CD14-positive monocyte (primary cell): ENCODE measurements at regions not wholly inside any gene's neighbourhood (a gene's known extent, or its start where the extent isn't known, plus 50 kb on each side); places are given as distances from the start of the nearest gene placed in this dataset.
"Not testable (repeated sequence)": the region's sequence is repeated elsewhere in the genome, so short reads cannot be mapped to it uniquely, and the experiment has no call there.

Source experiments
- DNase-seq, 3 donors: peaks; one replicate each; pipeline ENCODE4 v3.0.0-alpha.2; 2011 to 2022
- H2AFZ ChIP-seq: 2 replicates; pipeline ENCODE4 v1.6.0; 2012; ENCODE audit warnings: mild to moderate bottlenecking, low read depth, low read length, inconsistent platforms; ENCODE audit not compliant: insufficient read depth, poor library complexity, severe bottlenecking
- H3K27ac ChIP-seq, 2 donors: 1 replicate in 1 of 2; 2 replicates in 1 of 2; pipeline ENCODE4 v1.5.1; 2012 to 2013; ENCODE audit warnings: low read length in 2 of 2, control low read depth in 1 of 2, inconsistent platforms in 1 of 2, low read depth in 1 of 2, mild to moderate bottlenecking in 1 of 2
- H3K27me3 ChIP-seq, 2 donors: one replicate each; pipeline versions ENCODE4 v1.6.0 to v1.6.1; 2011 to 2013; ENCODE audit warnings: low read length in 2 of 2; ENCODE audit not compliant: control insufficient read depth in 2 of 2, insufficient read depth in 2 of 2
- H3K36me3 ChIP-seq, 2 donors: replicated peaks in 1 of 2; 1 replicate in 1 of 2; 2 replicates in 1 of 2; pipeline versions ENCODE4 v1.5.1 to v1.6.1; 2012 to 2013; ENCODE audit warnings: low read length in 2 of 2, control low read depth in 1 of 2, inconsistent platforms in 1 of 2, mild to moderate bottlenecking in 1 of 2; ENCODE audit not compliant: insufficient read depth in 2 of 2, control insufficient read depth in 1 of 2
- H3K4me1 ChIP-seq, 2 donors: 1 replicate in 1 of 2; 2 replicates in 1 of 2; pipeline versions ENCODE4 v1.5.1 to v1.6.1; 2012 to 2013; ENCODE audit warnings: low read length in 2 of 2, control low read depth in 1 of 2, inconsistent platforms in 1 of 2, mild to moderate bottlenecking in 1 of 2, moderate library complexity in 1 of 2; ENCODE audit not compliant: insufficient read depth in 2 of 2, control insufficient read depth in 1 of 2
- H3K4me2 ChIP-seq: replicated peaks from 2 replicates; pipeline ENCODE3; 2012; ENCODE audit warnings: low read length, moderate library complexity, mild to moderate bottlenecking; ENCODE audit not compliant: poor library complexity, severe bottlenecking; ENCODE audit errors: extremely low read depth
- H3K4me3 ChIP-seq, 3 experiments: fragments of 200-600 bp in 1 of 3; sonication (generic) in 1 of 3; replicated peaks in 1 of 3; 1 replicate in 2 of 3; 2 replicates in 1 of 3; pipeline ENCODE4 v1.5.1; 2011 to 2013; ENCODE audit warnings: low read length in 3 of 3, mild to moderate bottlenecking in 3 of 3, control low read depth in 2 of 3, low read depth in 2 of 3, inconsistent platforms in 1 of 3, moderate library complexity in 1 of 3
- H3K79me2 ChIP-seq: 2 replicates; pipeline ENCODE4 v1.6.0; 2012; ENCODE audit warnings: mild to moderate bottlenecking, control low read depth, inconsistent platforms, low read length, moderate library complexity; ENCODE audit not compliant: insufficient read depth
- H3K9ac ChIP-seq: 2 replicates; pipeline ENCODE4 v1.6.0; 2017; ENCODE audit warnings: low read length, mild to moderate bottlenecking; ENCODE audit not compliant: insufficient read depth, poor library complexity, severe bottlenecking
- H3K9me3 ChIP-seq, 2 donors: replicated peaks in 1 of 2; 1 replicate in 1 of 2; 2 replicates in 1 of 2; pipeline versions ENCODE4 v1.5.1 to v1.6.1; 2012 to 2013; ENCODE audit warnings: low read length in 2 of 2, control low read depth in 1 of 2; ENCODE audit not compliant: control insufficient read depth in 1 of 2, insufficient read depth in 1 of 2
- H4K20me1 ChIP-seq: 2 replicates; pipeline ENCODE4 v1.6.0; 2012; ENCODE audit warnings: mild to moderate bottlenecking, low read length, control low read depth, moderate library complexity; ENCODE audit not compliant: insufficient read depth
- H3K27ac Mint-ChIP-seq, 7 donors: one replicate each; pipeline ENCODE4 v1.8.0; 2020; ENCODE audit warnings: mild to moderate bottlenecking in 7 of 7, mixed read lengths in 7 of 7, moderate library complexity in 6 of 7, inconsistent platforms in 2 of 7
- H3K27me3 Mint-ChIP-seq, 3 donors: one replicate each; pipeline ENCODE4 v1.8.0; 2021 to 2022; ENCODE audit warnings: low read depth in 3 of 3, mild to moderate bottlenecking in 3 of 3, mixed read lengths in 3 of 3, moderate library complexity in 3 of 3, inconsistent platforms in 1 of 3
- H3K36me3 Mint-ChIP-seq, 2 donors: one replicate each; pipeline ENCODE4 v1.8.0; 2020; ENCODE audit warnings: mixed read lengths in 2 of 2, inconsistent platforms in 1 of 2, mild to moderate bottlenecking in 1 of 2
- H3K4me1 Mint-ChIP-seq: one replicate; pipeline ENCODE4 v1.8.0; 2020; ENCODE audit warnings: mild to moderate bottlenecking, mixed read lengths
- H3K4me3 Mint-ChIP-seq, 2 donors: one replicate each; pipeline ENCODE4 v1.8.0; 2020; ENCODE audit warnings: mild to moderate bottlenecking in 2 of 2, mixed read lengths in 2 of 2, moderate library complexity in 1 of 2
- H3K9me3 Mint-ChIP-seq, 7 donors: one replicate each; pipeline ENCODE4 v1.8.0; 2020 to 2022; ENCODE audit warnings: mixed read lengths in 7 of 7, mild to moderate bottlenecking in 6 of 7, moderate library complexity in 6 of 7, inconsistent platforms in 2 of 7
- WGBS: methylation state at CpG from one replicate; pipeline ENCODE4 v1.1.5; 2013; ENCODE audit warnings: missing lambda C conversion rate; ENCODE audit not compliant: insufficient coverage; 5-methylcytosine and 5-hydroxymethylcytosine counted together
- intact Hi-C, 2 donors: fragments of 100-400 bp; cut with micrococcal nuclease; formaldehyde crosslinking; loops; one replicate each; pipeline versions ENCODE4 v1.15.0 to v1.15.1; 2023

DNA sequence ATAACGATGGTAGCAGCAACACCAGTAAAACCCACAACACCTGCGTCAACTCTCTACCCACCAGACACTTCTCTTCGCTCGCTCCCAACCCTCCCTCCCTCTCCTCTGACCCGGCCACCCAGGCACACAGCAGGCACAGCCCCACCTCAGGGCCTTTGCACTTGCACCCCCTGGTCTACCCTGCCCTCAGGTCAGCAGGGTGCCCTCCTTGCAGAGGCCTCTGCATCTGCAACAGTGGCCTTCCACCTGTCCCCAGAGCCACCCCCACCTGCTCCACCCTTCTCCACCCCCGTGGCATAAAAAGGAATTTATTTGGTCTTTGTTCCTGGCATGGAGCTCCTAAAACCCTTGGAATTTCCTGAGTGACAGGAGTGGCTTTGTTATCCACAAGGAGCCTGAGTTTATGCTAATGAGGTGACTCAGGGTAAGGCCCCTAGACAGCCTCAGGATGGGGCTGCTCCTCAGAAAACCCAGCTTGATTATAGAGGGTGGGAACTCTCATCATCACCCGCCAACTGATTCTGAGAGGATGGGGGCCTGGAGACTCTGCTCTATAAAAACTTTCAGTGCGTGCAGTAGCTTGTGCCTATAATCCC, 88.1 kb downstream of the KCNJ18 start:
- H3K36me3 ChIP-seq, H3K36me3 Mint-ChIP-seq, H3K4me1 Mint-ChIP-seq, H3K4me1 ChIP-seq, H3K9me3 ChIP-seq, H3K4me3 Mint-ChIP-seq, H4K20me1 ChIP-seq, H3K27ac Mint-ChIP-seq, H3K27ac ChIP-seq, H3K27me3 ChIP-seq, H3K79me2 ChIP-seq, H3K4me3 ChIP-seq, intact Hi-C loops, H3K27me3 Mint-ChIP-seq, DNase-seq, H3K9ac ChIP-seq, H2AFZ ChIP-seq, H3K4me2 ChIP-seq: not testable (repeated sequence)
- H3K9me3 Mint-ChIP-seq, result peaks cover 2 to 23% (median 9%) of the 10 kb centered on the region in 7 donors
- WGBS, result 80% methylated on average over 1 of the region's 8 CpGs

- H3K27ac Mint-ChIP-seq, H3K4me1 ChIP-seq, H3K36me3 ChIP-seq, H3K27me3 Mint-ChIP-seq, intact Hi-C loops, H3K4me3 ChIP-seq, H2AFZ ChIP-seq, DNase-seq, H3K4me3 Mint-ChIP-seq, H3K27ac ChIP-seq, H4K20me1 ChIP-seq, H3K9ac ChIP-seq, H3K4me1 Mint-ChIP-seq, H3K27me3 ChIP-seq, H3K4me2 ChIP-seq, H3K36me3 Mint-ChIP-seq, H3K79me2 ChIP-seq, H3K9me3 ChIP-seq: not testable (repeated sequence)
- peaks cover 2 to 23% (median 9%) of the 10 kb centered on the region in 7 donors for H3K9me3 Mint-ChIP-seq
- WGBS, result 83% methylated on average over 1 of the region's 5 CpGs
Observed at GRCh38 chr17:21780919-21781665, 88.8 kb downstream of the KCNJ18 start.

DNA sequence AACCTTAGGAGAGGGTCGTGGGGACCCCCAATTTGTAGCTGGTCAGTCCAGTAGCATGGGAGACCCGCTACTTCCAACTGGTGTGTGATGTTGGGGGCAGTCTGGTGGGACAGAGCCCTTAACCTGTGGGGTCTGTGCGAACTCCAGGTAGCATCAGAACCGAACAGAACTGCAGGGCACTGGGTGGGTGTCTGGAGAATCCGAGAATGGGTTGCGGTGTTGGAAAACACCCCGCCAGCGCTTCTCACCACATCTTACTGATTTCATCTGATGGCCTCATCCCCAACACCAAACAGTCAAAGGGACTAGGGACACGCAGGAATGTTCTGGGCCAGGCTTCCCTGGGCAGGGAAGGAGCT, 89.3 kb downstream of the KCNJ18 start:
- WGBS, result 52% methylated on average over 2 of the region's 9 CpGs
- intact Hi-C loops, H3K4me1 Mint-ChIP-seq: not testable (repeated sequence)

DNA sequence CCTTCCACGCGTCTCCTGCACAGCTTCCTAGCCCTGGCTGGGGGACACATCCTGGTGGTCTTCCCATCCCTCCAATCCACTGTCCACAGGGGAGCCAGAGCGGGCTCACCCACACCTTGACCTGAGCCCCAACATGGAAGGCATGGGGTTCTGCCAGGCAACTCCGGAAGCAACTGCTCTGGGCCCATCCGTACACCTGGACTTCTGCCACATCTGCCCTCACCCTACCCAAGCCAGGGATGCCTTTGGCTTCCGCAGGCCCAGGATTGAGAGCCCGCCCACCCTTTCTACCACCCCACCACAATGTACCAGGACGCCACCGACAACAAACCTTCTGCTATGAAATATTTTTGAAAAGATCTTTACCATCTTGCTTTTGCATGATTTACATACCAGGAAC, 89.8 kb downstream of the KCNJ18 start:
- H3K4me2 ChIP-seq, H3K4me1 Mint-ChIP-seq, H3K27me3 Mint-ChIP-seq, H3K36me3 ChIP-seq, H3K9me3 ChIP-seq, H3K9ac ChIP-seq, H3K27me3 ChIP-seq, H4K20me1 ChIP-seq, H3K27ac ChIP-seq, H3K4me1 ChIP-seq, H2AFZ ChIP-seq, H3K4me3 ChIP-seq, H3K4me3 Mint-ChIP-seq, H3K27ac Mint-ChIP-seq, intact Hi-C loops, H3K36me3 Mint-ChIP-seq, DNase-seq, H3K79me2 ChIP-seq: not testable (repeated sequence)
- WGBS, result no CpG with 5 or more reads among the region's 9 CpGs
- peaks cover 2 to 15% (median 9%) of the 10 kb centered on the region in 7 donors for H3K9me3 Mint-ChIP-seq

More for the DNA sequence above, 89.3 kb downstream of the KCNJ18 start:
- H3K79me2 ChIP-seq, DNase-seq, H3K27me3 Mint-ChIP-seq, H3K4me1 ChIP-seq, H3K27ac Mint-ChIP-seq, H3K9ac ChIP-seq, H4K20me1 ChIP-seq, H3K36me3 ChIP-seq, H3K9me3 ChIP-seq, H3K4me2 ChIP-seq, H3K27ac ChIP-seq, H3K36me3 Mint-ChIP-seq, H2AFZ ChIP-seq, H3K27me3 ChIP-seq, H3K4me3 ChIP-seq, H3K4me3 Mint-ChIP-seq: not testable (repeated sequence)
- H3K9me3 Mint-ChIP-seq, result peaks cover 2 to 18% (median 9%) of the 10 kb centered on the region in 7 donors
